Smooth muscle cell (in vitro differentiated cells): ENCODE measurements at regions not wholly inside any gene's neighbourhood (a gene's known extent, or its start where the extent isn't known, plus 50 kb on each side); places are given as distances from the start of the nearest gene placed in this dataset.

Experiments used
- DNase-seq: peaks from one replicate; lab custom pipeline; 2025; ENCODE audit not compliant: unreplicated experiment; lab: John Stamatoyannopoulos, UW
- H2AFZ ChIP-seq: fragments of 200-600 bp; sonication (generic); 2 replicates; pipeline ENCODE4 v1.6.0; 2016; ENCODE audit warnings: antibody characterized with exemption, low read depth, mild to moderate bottlenecking
- H3F3A ChIP-seq: fragments of 200-600 bp; sonication (generic); 2 replicates; pipeline ENCODE4 v1.6.0; 2017; ENCODE audit warnings: antibody characterized with exemption, low read depth
- H3K27ac ChIP-seq: fragments of 200-600 bp; sonication (generic); 2 replicates; pipeline ENCODE4 v1.5.1; 2016; ENCODE audit warnings: low read depth, mild to moderate bottlenecking
- H3K27me3 ChIP-seq: fragments of 200-600 bp; sonication (generic); 2 replicates; pipeline ENCODE4 v1.6.1; 2016; ENCODE audit warnings: low read depth, mild to moderate bottlenecking
- H3K36me3 ChIP-seq: fragments of 200-600 bp; sonication (generic); 2 replicates; pipeline ENCODE4 v1.5.1; 2016; ENCODE audit warnings: low read depth
- H3K4me1 ChIP-seq: fragments of 200-600 bp; sonication (generic); 2 replicates; pipeline ENCODE4 v1.5.1; 2016; ENCODE audit warnings: low read depth
- H3K4me2 ChIP-seq: fragments of 200-600 bp; sonication (generic); 2 replicates; pipeline ENCODE4 v1.6.0; 2016; ENCODE audit warnings: mild to moderate bottlenecking
- H3K4me3 ChIP-seq: fragments of 200-600 bp; sonication (generic); 2 replicates; pipeline ENCODE4 v1.5.1; 2016; ENCODE audit warnings: mild to moderate bottlenecking
- H3K79me2 ChIP-seq: fragments of 200-600 bp; sonication (generic); 2 replicates; pipeline ENCODE4 v1.6.0; 2016; ENCODE audit warnings: low read depth, mild to moderate bottlenecking
- H3K9ac ChIP-seq: fragments of 200-600 bp; sonication (generic); 2 replicates; pipeline ENCODE4 v1.6.0; 2016; ENCODE audit warnings: low read depth
- H3K9me3 ChIP-seq: fragments of 200-600 bp; sonication (generic); replicated peaks from 2 replicates; pipeline ENCODE4 v1.5.1; 2016; ENCODE audit warnings: low read depth
- H4K20me1 ChIP-seq: fragments of 200-600 bp; sonication (generic); 2 replicates; pipeline ENCODE4 v1.6.0; 2016; ENCODE audit warnings: low read depth
- WGBS: methylation state at CpG from one replicate; pipeline ENCODE4 v1.1.7; 2016; ENCODE audit warnings: low lambda C conversion rate; 5-methylcytosine and 5-hydroxymethylcytosine counted together
- TF ChIP-seq, protein P1 (sequence below): fragments of 200-600 bp; sonication (generic); IDR thresholded peaks from 2 replicates; pipeline ENCODE4 v1.5.1; 2017; ENCODE audit warnings: borderline replicate concordance, mild to moderate bottlenecking, antibody characterized with exemption; ENCODE audit not compliant: insufficient read depth, poor library complexity, severe bottlenecking

DNA sequence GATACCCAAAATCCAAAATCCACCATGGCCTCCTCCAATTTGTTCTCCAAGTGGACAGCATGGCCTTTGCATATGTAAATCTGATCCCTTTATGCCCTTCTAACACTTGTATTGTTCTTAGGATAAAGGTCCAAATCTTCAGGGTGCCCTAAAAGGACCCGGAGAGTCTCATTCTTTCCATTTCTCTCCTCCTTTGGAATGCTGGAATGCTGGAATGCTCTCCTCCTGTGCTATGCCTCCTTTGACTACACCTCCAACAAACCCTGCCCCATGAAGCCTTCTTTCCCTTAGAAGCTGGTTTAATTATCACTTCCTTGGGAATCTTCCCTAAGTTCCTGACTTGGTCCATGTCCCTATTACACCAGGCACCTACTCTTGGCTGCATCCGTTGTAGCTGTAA is 484.8 kb upstream of the RUNX1 start:
- 86% methylated on average over 2 of the region's 2 CpGs for WGBS
- no peaks in the 10 kb centered on the region for H3K9me3 ChIP-seq
- H3K27ac ChIP-seq, result no peak overlapping the region
- no peaks in the 10 kb centered on the region for H3K4me1 ChIP-seq
- H3K27me3 ChIP-seq, result no peaks in the 10 kb centered on the region
- no peaks in the 10 kb centered on the region for H3F3A ChIP-seq
- TF ChIP-seq, protein P1, sequence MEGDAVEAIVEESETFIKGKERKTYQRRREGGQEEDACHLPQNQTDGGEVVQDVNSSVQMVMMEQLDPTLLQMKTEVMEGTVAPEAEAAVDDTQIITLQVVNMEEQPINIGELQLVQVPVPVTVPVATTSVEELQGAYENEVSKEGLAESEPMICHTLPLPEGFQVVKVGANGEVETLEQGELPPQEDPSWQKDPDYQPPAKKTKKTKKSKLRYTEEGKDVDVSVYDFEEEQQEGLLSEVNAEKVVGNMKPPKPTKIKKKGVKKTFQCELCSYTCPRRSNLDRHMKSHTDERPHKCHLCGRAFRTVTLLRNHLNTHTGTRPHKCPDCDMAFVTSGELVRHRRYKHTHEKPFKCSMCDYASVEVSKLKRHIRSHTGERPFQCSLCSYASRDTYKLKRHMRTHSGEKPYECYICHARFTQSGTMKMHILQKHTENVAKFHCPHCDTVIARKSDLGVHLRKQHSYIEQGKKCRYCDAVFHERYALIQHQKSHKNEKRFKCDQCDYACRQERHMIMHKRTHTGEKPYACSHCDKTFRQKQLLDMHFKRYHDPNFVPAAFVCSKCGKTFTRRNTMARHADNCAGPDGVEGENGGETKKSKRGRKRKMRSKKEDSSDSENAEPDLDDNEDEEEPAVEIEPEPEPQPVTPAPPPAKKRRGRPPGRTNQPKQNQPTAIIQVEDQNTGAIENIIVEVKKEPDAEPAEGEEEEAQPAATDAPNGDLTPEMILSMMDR, result no peak
- no peaks in the 10 kb centered on the region for H3K79me2 ChIP-seq
- no peak overlapping the region for H3K4me2 ChIP-seq
- no peak overlapping the region for H2AFZ ChIP-seq
- H4K20me1 ChIP-seq, result no peaks in the 10 kb centered on the region
- H3K36me3 ChIP-seq, result no peaks in the 10 kb centered on the region
- H3K4me3 ChIP-seq, result no peak overlapping the region
- no peak overlapping the region for H3K9ac ChIP-seq
- DNase-seq, result no peak

DNA sequence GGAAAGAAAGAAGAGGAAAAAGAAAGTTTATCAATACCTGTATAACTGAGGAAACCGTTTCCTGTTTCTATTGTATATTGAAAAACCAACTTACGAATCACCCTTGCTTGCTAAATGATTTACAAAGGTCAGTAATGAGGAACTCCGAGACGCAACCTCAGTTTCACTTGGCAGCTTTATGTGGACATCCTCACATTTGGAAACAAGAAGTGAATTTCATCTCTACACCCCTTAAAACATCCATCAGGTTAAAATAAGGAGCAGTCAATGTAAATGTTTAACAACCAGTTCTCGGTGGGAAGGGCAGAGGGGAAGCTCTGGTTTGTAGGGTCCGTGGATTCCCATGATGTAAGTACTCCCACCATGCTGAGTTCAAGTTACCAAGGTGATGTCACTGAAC is 481.7 kb upstream of the RUNX1 start:
- 96% methylated on average over 6 of the region's 6 CpGs for WGBS
- H3K4me2 ChIP-seq, result no peak overlapping the region
- H2AFZ ChIP-seq, result no peak overlapping the region
- H3K9me3 ChIP-seq, result no peaks in the 10 kb centered on the region
- H4K20me1 ChIP-seq, result no peaks in the 10 kb centered on the region
- no peak for DNase-seq
- no peaks in the 10 kb centered on the region for H3K36me3 ChIP-seq
- H3K4me3 ChIP-seq, result no peak overlapping the region
- no peaks in the 10 kb centered on the region for H3F3A ChIP-seq
- H3K27ac ChIP-seq, result no peak overlapping the region
- no peak overlapping the region for H3K9ac ChIP-seq
- TF ChIP-seq, protein P1, result no peak
- no peaks in the 10 kb centered on the region for H3K79me2 ChIP-seq
- peaks cover 7% of the 10 kb centered on the region for H3K4me1 ChIP-seq
- H3K27me3 ChIP-seq, result no peaks in the 10 kb centered on the region

DNA sequence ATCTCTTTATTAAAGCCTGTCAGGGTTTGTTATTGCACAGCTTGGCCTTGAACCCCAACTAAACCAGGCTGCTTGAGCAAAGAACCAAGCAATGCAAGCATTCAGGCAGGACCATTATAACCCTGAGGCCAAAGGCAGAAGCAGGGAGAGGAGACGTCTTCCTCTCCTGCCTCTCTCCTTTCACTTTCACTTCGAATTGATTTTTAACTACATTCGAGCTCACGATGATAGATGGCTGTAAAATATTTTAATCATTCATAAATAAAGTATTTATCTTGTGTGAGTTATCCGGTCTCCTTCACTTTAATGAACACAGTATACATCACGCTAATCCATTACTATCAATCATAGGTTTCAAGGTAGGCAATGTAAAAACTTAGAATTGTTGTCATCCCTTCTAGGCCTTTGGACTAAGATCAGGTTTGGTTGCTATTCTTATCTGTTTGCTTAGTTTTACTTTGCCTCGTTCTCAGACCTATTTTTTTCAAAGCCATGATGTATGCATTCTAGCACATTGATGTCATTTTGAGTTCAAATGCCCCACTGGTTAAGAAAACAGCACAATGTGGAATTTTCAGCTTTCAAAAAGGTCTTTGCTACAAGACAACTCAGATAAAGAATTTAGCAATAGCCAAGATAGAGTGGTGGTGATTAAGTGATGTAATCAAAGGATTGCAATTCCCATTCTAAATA is 480.2 kb upstream of the RUNX1 start:
- H3K9me3 ChIP-seq, result no peaks in the 10 kb centered on the region
- H3K27me3 ChIP-seq, result no peaks in the 10 kb centered on the region
- TF ChIP-seq, protein P1, result no peak
- H2AFZ ChIP-seq, result peak overlapping the region; percentile 24
- H4K20me1 ChIP-seq, result no peaks in the 10 kb centered on the region
- H3K4me1 ChIP-seq, result peaks cover 7% of the 10 kb centered on the region
- no peak overlapping the region for H3K4me3 ChIP-seq
- no peaks in the 10 kb centered on the region for H3F3A ChIP-seq
- no peak for DNase-seq
- WGBS, result 75% methylated on average over 7 of the region's 7 CpGs
- peak overlapping the region; percentile 60 for H3K27ac ChIP-seq
- no peaks in the 10 kb centered on the region for H3K79me2 ChIP-seq
- H3K9ac ChIP-seq, result no peak overlapping the region
- H3K36me3 ChIP-seq, result no peaks in the 10 kb centered on the region
- H3K4me2 ChIP-seq, result peak overlapping the region; percentile 34
